Panc1 (cell line): ENCODE measurements at regions not wholly inside any gene's neighbourhood (a gene's known extent, or its start where the extent isn't known, plus 50 kb on each side); places are given as distances from the start of the nearest gene placed in this dataset.

Experiments
- ATAC-seq: fragments of 200-7000 bp; cut with Tn5 transposase; 2 replicates; pipeline ENCODE4 v1.9.1; 2020; ENCODE audit warnings: mild to moderate bottlenecking, moderate library complexity
- BruUV-seq: library from RNA; stranded (reverse); fragments of 400-500 nt; replicated peaks from 2 replicates; lab custom pipeline; 2021; lab: Mats Ljungman, UMichigan
- CTCF ChIA-PET: fragments of 300-600 bp; sonication (Branson Sonifier 250); formaldehyde crosslinking; loops from one replicate; lab custom pipeline; 2022; ENCODE audit warnings: antibody characterized with exemption; lab: Charles Lee
- POLR2A ChIA-PET: fragments of 300-600 bp; sonication (Branson Sonifier 250); formaldehyde crosslinking; loops from one replicate; lab custom pipeline; 2022; ENCODE audit warnings: antibody characterized with exemption; lab: Charles Lee
- DNase-seq: peaks from one replicate; pipeline ENCODE4 v3.0.0-alpha.2; 2010; ENCODE audit warnings: low read depth, low spot score
- H3K27ac ChIP-seq: 2 replicates; pipeline ENCODE4 v1.5.1; 2011; ENCODE audit warnings: mild to moderate bottlenecking, low read length, inconsistent platforms
- H3K27me3 ChIP-seq: fragments of 200-500 bp; sonication (Bioruptor generic); 2 replicates; pipeline ENCODE4 v1.6.0; 2014; ENCODE audit warnings: low read length, inconsistent platforms; ENCODE audit not compliant: control insufficient read depth, insufficient read depth
- H3K36me3 ChIP-seq: fragments of 200-500 bp; sonication (Bioruptor generic); 2 replicates; pipeline ENCODE4 v1.5.1; 2014; ENCODE audit warnings: inconsistent platforms, mild to moderate bottlenecking, low read length, moderate library complexity; ENCODE audit not compliant: control insufficient read depth, insufficient read depth
- H3K4me1 ChIP-seq: 2 replicates; pipeline ENCODE4 v1.5.1; 2011; ENCODE audit warnings: inconsistent platforms, mild to moderate bottlenecking, low read length, moderate library complexity; ENCODE audit not compliant: control insufficient read depth, insufficient read depth
- H3K4me3 ChIP-seq, 2 experiments: 2 replicates each; pipeline ENCODE4 v1.5.1; 2011 to 2012; ENCODE audit warnings: low read depth in 2 of 2, low read length in 2 of 2, mild to moderate bottlenecking in 2 of 2, inconsistent platforms in 1 of 2, moderate library complexity in 1 of 2
- H3K9me3 ChIP-seq: fragments of 200-500 bp; sonication (Bioruptor generic); 2 replicates; pipeline ENCODE4 v1.5.1; 2014; ENCODE audit warnings: low read depth, mild to moderate bottlenecking, inconsistent platforms, low read length, moderate library complexity; ENCODE audit not compliant: control insufficient read depth, insufficient read depth
- CTCF ChIP-seq: fragments of 450-650 bp; IDR thresholded peaks from 2 replicates; pipeline ENCODE4 v1.5.1; 2017; ENCODE audit warnings: mild to moderate bottlenecking
- POLR2AphosphoS5 ChIP-seq: IDR thresholded peaks from 2 replicates; pipeline ENCODE4 v1.6.1; 2012; ENCODE audit warnings: mild to moderate bottlenecking, low read depth, low read length, moderate library complexity
- REST ChIP-seq, 2 experiments: IDR thresholded peaks; 2 replicates each; pipeline ENCODE4 v1.6.1; 2011 to 2012; ENCODE audit warnings: low read depth in 2 of 2, control low read depth in 1 of 2, low read length in 1 of 2, mild to moderate bottlenecking in 1 of 2, moderate library complexity in 1 of 2; ENCODE audit not compliant: insufficient read depth in 1 of 2
- SIN3A ChIP-seq: IDR thresholded peaks from 2 replicates; pipeline ENCODE4 v1.6.1; 2012; ENCODE audit warnings: low read depth, mild to moderate bottlenecking, low read length, moderate library complexity, borderline replicate concordance; ENCODE audit not compliant: insufficient read depth
- TCF7L2 ChIP-seq: IDR thresholded peaks from 2 replicates; pipeline ENCODE4 v1.6.1; 2011; ENCODE audit warnings: mild to moderate bottlenecking, low read depth, low read length, inconsistent platforms
- in situ Hi-C: cut with HindIII; loops from 2 replicates; pipeline ENCODE4 v1.10.0; 2016; ENCODE audit warnings: low sequenced_read_pairs, low pct_unique_long_range_greater_than_20kb
- intact Hi-C: fragments of 100-400 bp; cut with micrococcal nuclease; formaldehyde crosslinking; loops from one replicate; pipeline ENCODE4 v1.10.0; 2022; ENCODE audit not compliant: unreplicated experiment

GRCh38 chr5:39587675-39588074, 162.9 kb upstream of the DAB2 start:
- H3K4me1 ChIP-seq: no peaks in the 10 kb centered on the region
- CTCF ChIA-PET: no interaction called here
- no peaks in the 10 kb centered on the region for H3K9me3 ChIP-seq
- intact Hi-C loops: loop anchor here (10.0 kb wide), 2 partner anchors 357 to 1147 kb away; no protein-coding TSS in a partner anchor
- in situ Hi-C loops: no loop called here
- POLR2A ChIA-PET: no interaction called here
- no peak overlapping the region for H3K4me3 ChIP-seq
- H3K27ac ChIP-seq: no peak overlapping the region
- ATAC-seq (no peak), DNase-seq (no peak)
- TF ChIP-seq REST (IDR thresholded peaks at IDR 0.05; ENCODE audit: insufficient read depth in 1 of 2, low read depth in 2 of 2, low read length in 1 of 2) (no peak), CTCF (no peak), TCF7L2 (no peak), POLR2AphosphoS5 (no peak)
- peaks cover 2% of the 10 kb centered on the region; the same call in 1 of the 2 replicates for H3K27me3 ChIP-seq
- BruUV-seq: no TSS peak
- no peaks in the 10 kb centered on the region for H3K36me3 ChIP-seq

GRCh38 chr5:39586185-39586584, 161.4 kb upstream of the DAB2 start:
- H3K4me1 ChIP-seq: no peaks in the 10 kb centered on the region
- DNase-seq (no peak), ATAC-seq (no peak)
- TF ChIP-seq CTCF (no peak), SIN3A (no peak), POLR2AphosphoS5 (no peak), REST (IDR thresholded peaks at IDR 0.05; ENCODE audit: insufficient read depth in 1 of 2, low read depth in 2 of 2, low read length in 1 of 2) (no peak), TCF7L2 (no peak)
- no peaks in the 10 kb centered on the region for H3K36me3 ChIP-seq
- H3K9me3 ChIP-seq: no peaks in the 10 kb centered on the region
- H3K27ac ChIP-seq: no peak overlapping the region
- in situ Hi-C loops (no loop called here), intact Hi-C loops (loop anchor here (10.0 kb wide), 2 partner anchors 359 to 1149 kb away; no protein-coding TSS in a partner anchor)
- BruUV-seq: no TSS peak
- no peak overlapping the region for H3K4me3 ChIP-seq
- POLR2A ChIA-PET: no interaction called here
- CTCF ChIA-PET: no interaction called here
- peaks cover 2% of the 10 kb centered on the region; the same call in 1 of the 2 replicates for H3K27me3 ChIP-seq
